DND-41 (cell line): ENCODE measurements at regions not wholly inside any gene's neighbourhood (a gene's known extent, or its start where the extent isn't known, plus 50 kb on each side); places are given as distances from the start of the nearest gene placed in this dataset.

Source experiments
- CTCF ChIP-seq: IDR thresholded peaks from 2 replicates; pipeline ENCODE4 v1.5.1; 2012; ENCODE audit warnings: borderline replicate concordance, low read length, moderate library complexity, mild to moderate bottlenecking; ENCODE audit not compliant: poor library complexity, severe bottlenecking; ENCODE audit errors: extremely low read depth
- EZH2 ChIP-seq: IDR thresholded peaks from 3 replicates; pipeline ENCODE4 v1.6.1; 2012; ENCODE audit warnings: borderline replicate concordance, low read depth, mild to moderate bottlenecking, moderate library complexity, low read length, inconsistent platforms; ENCODE audit not compliant: severe bottlenecking

GRCh38 chr9:7367726-7368125, 431.9 kb downstream of the DMAC1 start:
- TF ChIP-seq CTCF (no peak), EZH2 (no peak)
